ENCODE measurements at regions not wholly inside any gene's neighbourhood (a gene's known extent, or its start where the extent isn't known, plus 50 kb on each side); places are given as distances from the start of the nearest gene placed in this dataset.

- Histone ChIP-seq H3K9ac (ENCODE audit: insufficient read depth in 1 of 2, low read length in 2 of 2) (no peak overlapping the region), H3K4me1 (ENCODE audit: control insufficient read depth in 5 of 5, insufficient read depth in 5 of 5, low read length in 5 of 5) (no peaks in the 10 kb centered on the region), H3K27me3 (ENCODE audit: control insufficient read depth in 3 of 3, insufficient read depth in 3 of 3, low read length in 2 of 3) (no peaks in the 10 kb centered on the region), H3K36me3 (ENCODE audit: control insufficient read depth in 4 of 4, insufficient read depth in 4 of 4, low read length in 4 of 4) (no peaks in the 10 kb centered on the region), H3K27ac (ENCODE audit: low read depth in 1 of 2, low read length in 1 of 2) (no peak overlapping the region), H3K9me3 (ENCODE audit: control insufficient read depth in 4 of 4, insufficient read depth in 3 of 4, low read length in 3 of 4) (peaks cover 0 to 2% (median 0%) of the 10 kb centered on the region in 4 donors), H3K4me3 (no peak overlapping the region)
- TF ChIP-seq CTCF (IDR thresholded peaks at IDR 0.05; ENCODE audit: control extremely low read depth, extremely low read depth): no peak
- WGBS, 2 donors: 88 to 92% methylated on average over 1 of the region's 1 CpG
- ATAC-seq (ENCODE audit: insufficient read depth, low FRiP score) (no peak), DNase-seq (no peak)
Observed at GRCh38 chrX:26871967-26872366, 591.2 kb downstream of the PPP4R3C start.

- peak in 2 of 3 donors; percentile 16 to 25 for DNase-seq
- Histone ChIP-seq H3K4me3 (no peak overlapping the region), H3K27ac (ENCODE audit: low read depth in 1 of 2, low read length in 1 of 2) (no peak overlapping the region), H3K9ac (ENCODE audit: insufficient read depth in 1 of 2, low read length in 2 of 2) (no peak overlapping the region), H3K9me3 (ENCODE audit: control insufficient read depth in 4 of 4, insufficient read depth in 3 of 4, low read length in 3 of 4) (peaks cover 0 to 2% (median 0%) of the 10 kb centered on the region in 4 donors), H3K27me3 (ENCODE audit: control insufficient read depth in 3 of 3, insufficient read depth in 3 of 3, low read length in 2 of 3) (no peaks in the 10 kb centered on the region), H3K36me3 (ENCODE audit: control insufficient read depth in 4 of 4, insufficient read depth in 4 of 4, low read length in 4 of 4) (no peaks in the 10 kb centered on the region), H3K4me1 (ENCODE audit: control insufficient read depth in 5 of 5, insufficient read depth in 5 of 5, low read length in 5 of 5) (no peaks in the 10 kb centered on the region)
- no peak for ATAC-seq (ENCODE audit: insufficient read depth, low FRiP score)
- 5 to 8% methylated on average over 1 of the region's 1 CpG for WGBS, 2 donors
- no peak for TF ChIP-seq CTCF (IDR thresholded peaks at IDR 0.05; ENCODE audit: control extremely low read depth, extremely low read depth)
Observed at GRCh38 chrX:26851981-26852380, 611.2 kb downstream of the PPP4R3C start.

- Histone ChIP-seq H3K27ac (ENCODE audit: low read depth in 1 of 2, low read length in 1 of 2) (no peak overlapping the region), H3K4me1 (ENCODE audit: control insufficient read depth in 5 of 5, insufficient read depth in 5 of 5, low read length in 5 of 5) (no peaks in the 10 kb centered on the region)
- no peak for ATAC-seq (ENCODE audit: insufficient read depth, low FRiP score)
Observed at GRCh38 chrX:26848511-26848910, 614.6 kb downstream of the PPP4R3C start.

More at GRCh38 chrX:26848511-26848910, 614.6 kb downstream of the PPP4R3C start:
- no peaks in the 10 kb centered on the region for H3K36me3 ChIP-seq (ENCODE audit: control insufficient read depth in 4 of 4, insufficient read depth in 4 of 4, low read length in 4 of 4)
- H3K9me3 ChIP-seq (ENCODE audit: control insufficient read depth in 4 of 4, insufficient read depth in 3 of 4, low read length in 3 of 4): peaks cover 0 to 2% (median 0%) of the 10 kb centered on the region in 4 donors
- no peak for DNase-seq
- TF ChIP-seq CTCF (IDR thresholded peaks at IDR 0.05; ENCODE audit: control extremely low read depth, extremely low read depth): no peak
- peaks cover 0 to 3% (median 0%) of the 10 kb centered on the region in 3 donors for H3K27me3 ChIP-seq (ENCODE audit: control insufficient read depth in 3 of 3, insufficient read depth in 3 of 3, low read length in 2 of 3)
- H3K4me3 ChIP-seq: no peak overlapping the region
- WGBS, 2 donors: 57 to 81% methylated on average over 2 of the region's 2 CpGs
- no peak overlapping the region for H3K9ac ChIP-seq (ENCODE audit: insufficient read depth in 1 of 2, low read length in 2 of 2)
